Endothelial cell (in vitro differentiated cells): ENCODE measurements at regions not wholly inside any gene's neighbourhood (a gene's known extent, or its start where the extent isn't known, plus 50 kb on each side); places are given as distances from the start of the nearest gene placed in this dataset.

Experiments used
- DNase-seq: peaks from one replicate; pipeline ENCODE4 v3.0.0; 2021; ENCODE audit warnings: low spot score
- H3K27ac Mint-ChIP-seq: one replicate; pipeline ENCODE4 v1.8.0; 2021; ENCODE audit warnings: mixed read lengths, inconsistent platforms; ENCODE audit not compliant: unreplicated experiment
- H3K27me3 Mint-ChIP-seq: one replicate; pipeline ENCODE4 v1.8.0; 2021; ENCODE audit warnings: mild to moderate bottlenecking, moderate library complexity, mixed read lengths, inconsistent platforms; ENCODE audit not compliant: unreplicated experiment
- H3K36me3 Mint-ChIP-seq: one replicate; pipeline ENCODE4 v1.8.0; 2021; ENCODE audit warnings: mild to moderate bottlenecking, low read depth, mixed read lengths, inconsistent platforms; ENCODE audit not compliant: unreplicated experiment
- H3K4me1 Mint-ChIP-seq: one replicate; pipeline ENCODE4 v1.8.0; 2021; ENCODE audit warnings: mild to moderate bottlenecking, mixed read lengths, inconsistent platforms; ENCODE audit not compliant: unreplicated experiment
- H3K4me3 Mint-ChIP-seq: one replicate; pipeline ENCODE4 v1.8.0; 2021; ENCODE audit warnings: mild to moderate bottlenecking, mixed read lengths, inconsistent platforms; ENCODE audit not compliant: unreplicated experiment
- H3K9me3 Mint-ChIP-seq: one replicate; pipeline ENCODE4 v1.8.0; 2021; ENCODE audit warnings: mixed read lengths, inconsistent platforms; ENCODE audit not compliant: unreplicated experiment
- CTCF ChIP-seq: fragments of 200-600 bp; sonication (generic); IDR thresholded peaks from one replicate; pipeline ENCODE4 v1.5.0; 2021; ENCODE audit warnings: antibody characterized with exemption; ENCODE audit not compliant: unreplicated experiment

GRCh38 chr16:25431472-25431871, 173.8 kb upstream of the ZKSCAN2 start:
- Mint-ChIP-seq H3K9me3 (peaks cover 8% of the 10 kb centered on the region), H3K36me3 (peaks cover 4% of the 10 kb centered on the region), H3K4me3 (no peak overlapping the region), H3K27ac (no peak overlapping the region), H3K4me1 (peaks cover 2% of the 10 kb centered on the region), H3K27me3 (peaks cover 2% of the 10 kb centered on the region)
- TF ChIP-seq CTCF, result no peak
- no peak for DNase-seq

- Mint-ChIP-seq H3K4me3 (no peak overlapping the region), H3K4me1 (no peaks in the 10 kb centered on the region), H3K27me3 (no peaks in the 10 kb centered on the region), H3K36me3 (no peaks in the 10 kb centered on the region), H3K9me3 (peaks cover 3% of the 10 kb centered on the region), H3K27ac (no peak overlapping the region)
- TF ChIP-seq CTCF, result no peak
- DNase-seq, result no peak
Observed at GRCh38 chr16:25426829-25427228, 169.2 kb upstream of the ZKSCAN2 start.

GRCh38 chr16:25419681-25420080, 162.0 kb upstream of the ZKSCAN2 start:
- no peak for TF ChIP-seq CTCF
- DNase-seq, result no peak
- H3K36me3 Mint-ChIP-seq, result no peaks in the 10 kb centered on the region
- H3K27me3 Mint-ChIP-seq, result no peaks in the 10 kb centered on the region
- H3K4me3 Mint-ChIP-seq, result no peak overlapping the region
- H3K4me1 Mint-ChIP-seq, result no peaks in the 10 kb centered on the region
- no peaks in the 10 kb centered on the region for H3K9me3 Mint-ChIP-seq
- H3K27ac Mint-ChIP-seq, result no peak overlapping the region

GRCh38 chr16:25419153-25419552, 161.5 kb upstream of the ZKSCAN2 start:
- H3K4me3 Mint-ChIP-seq, result no peak overlapping the region
- no peaks in the 10 kb centered on the region for H3K27me3 Mint-ChIP-seq
- H3K4me1 Mint-ChIP-seq, result no peaks in the 10 kb centered on the region
- no peak for DNase-seq
- no peaks in the 10 kb centered on the region for H3K36me3 Mint-ChIP-seq
- H3K9me3 Mint-ChIP-seq, result no peaks in the 10 kb centered on the region
- H3K27ac Mint-ChIP-seq, result no peak overlapping the region
- TF ChIP-seq CTCF, result no peak

GRCh38 chr16:25416002-25416401, 158.4 kb upstream of the ZKSCAN2 start:
- H3K9me3 Mint-ChIP-seq, result no peaks in the 10 kb centered on the region
- no peak overlapping the region for H3K4me3 Mint-ChIP-seq
- no peaks in the 10 kb centered on the region for H3K36me3 Mint-ChIP-seq
- H3K27ac Mint-ChIP-seq, result no peak overlapping the region
- no peak for TF ChIP-seq CTCF
- no peak for DNase-seq
- H3K4me1 Mint-ChIP-seq, result no peaks in the 10 kb centered on the region
- no peaks in the 10 kb centered on the region for H3K27me3 Mint-ChIP-seq
